ENCODE measurements at regions not wholly inside any gene's neighbourhood (a gene's known extent, or its start where the extent isn't known, plus 50 kb on each side); places are given as distances from the start of the nearest gene placed in this dataset.
"Not testable (repeated sequence)": the region's sequence is repeated elsewhere in the genome, so short reads cannot be mapped to it uniquely, and the experiment has no call there.

DNA sequence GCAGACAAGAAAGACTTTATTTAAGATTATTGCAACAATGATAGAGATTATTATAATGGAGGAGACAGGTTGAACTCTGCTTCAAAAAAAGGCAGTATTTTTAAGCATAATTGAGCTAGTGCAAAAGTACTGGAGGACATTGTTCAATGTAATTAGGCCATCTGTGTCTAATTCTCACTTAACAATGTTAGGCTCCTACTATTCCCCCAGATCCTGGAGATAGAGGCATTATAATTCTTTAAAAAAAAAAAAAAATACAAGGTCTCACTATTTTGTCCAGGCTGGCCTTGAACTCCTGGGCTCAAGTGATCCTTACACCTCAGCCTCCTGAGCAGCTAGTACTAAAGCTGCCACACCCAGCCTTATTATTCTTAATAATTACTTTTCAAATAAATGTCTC lies 193.4 kb upstream of the NUDT12 start:
- no peak overlapping the region for H3K27ac ChIP-seq
- no peaks in the 10 kb centered on the region for H3K36me3 ChIP-seq
- H3K9me3 ChIP-seq = no peaks in the 10 kb centered on the region
- intact Hi-C loops (cut with DNase I; ENCODE audit: low total_unique reads) = no loop called here
- H3K4me1 ChIP-seq = no peaks in the 10 kb centered on the region
- H3K4me3 ChIP-seq = no peak overlapping the region
- TF ChIP-seq, protein P1, sequence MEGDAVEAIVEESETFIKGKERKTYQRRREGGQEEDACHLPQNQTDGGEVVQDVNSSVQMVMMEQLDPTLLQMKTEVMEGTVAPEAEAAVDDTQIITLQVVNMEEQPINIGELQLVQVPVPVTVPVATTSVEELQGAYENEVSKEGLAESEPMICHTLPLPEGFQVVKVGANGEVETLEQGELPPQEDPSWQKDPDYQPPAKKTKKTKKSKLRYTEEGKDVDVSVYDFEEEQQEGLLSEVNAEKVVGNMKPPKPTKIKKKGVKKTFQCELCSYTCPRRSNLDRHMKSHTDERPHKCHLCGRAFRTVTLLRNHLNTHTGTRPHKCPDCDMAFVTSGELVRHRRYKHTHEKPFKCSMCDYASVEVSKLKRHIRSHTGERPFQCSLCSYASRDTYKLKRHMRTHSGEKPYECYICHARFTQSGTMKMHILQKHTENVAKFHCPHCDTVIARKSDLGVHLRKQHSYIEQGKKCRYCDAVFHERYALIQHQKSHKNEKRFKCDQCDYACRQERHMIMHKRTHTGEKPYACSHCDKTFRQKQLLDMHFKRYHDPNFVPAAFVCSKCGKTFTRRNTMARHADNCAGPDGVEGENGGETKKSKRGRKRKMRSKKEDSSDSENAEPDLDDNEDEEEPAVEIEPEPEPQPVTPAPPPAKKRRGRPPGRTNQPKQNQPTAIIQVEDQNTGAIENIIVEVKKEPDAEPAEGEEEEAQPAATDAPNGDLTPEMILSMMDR (IDR thresholded peaks at IDR 0.05) = no peak
- H3K27me3 ChIP-seq = no peaks in the 10 kb centered on the region
- DNase-seq = no peak

DNA sequence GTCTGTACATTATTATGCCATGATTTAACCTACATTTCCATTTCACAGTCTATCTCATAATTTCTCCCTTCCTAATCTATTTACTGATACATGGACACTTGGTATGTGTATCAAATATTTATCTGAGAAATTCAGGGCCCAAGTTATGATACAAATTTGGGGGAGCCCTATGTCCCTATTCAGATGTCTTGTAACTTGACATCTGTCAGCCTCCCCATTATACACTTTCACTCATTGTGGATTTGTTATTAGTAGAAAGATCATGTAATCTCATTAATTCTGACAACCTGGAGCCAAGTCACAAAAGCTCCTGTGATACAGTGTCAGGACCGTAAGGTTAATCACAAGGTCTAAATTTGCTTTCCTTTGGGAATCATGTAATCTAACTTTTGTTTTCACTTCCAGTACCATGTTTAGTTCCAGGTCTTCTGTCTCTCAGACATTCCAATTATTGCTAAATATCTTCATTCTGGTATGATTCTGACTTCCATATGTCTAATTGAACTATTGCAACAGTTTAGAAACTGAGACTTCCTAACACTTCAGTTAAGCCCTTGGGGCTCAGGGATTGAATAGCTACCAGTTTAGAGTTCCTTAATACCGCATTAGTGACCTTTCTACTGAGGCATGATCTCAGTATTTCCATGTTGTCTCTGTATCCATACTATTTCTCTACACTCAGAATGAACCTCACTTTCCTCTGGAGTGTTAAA lies 182.9 kb upstream of the NUDT12 start:
- Histone ChIP-seq H3K27ac (no peak overlapping the region), H3K36me3 (no peaks in the 10 kb centered on the region), H3K9me3 (no peaks in the 10 kb centered on the region), H3K27me3 (no peaks in the 10 kb centered on the region), H3K4me3 (no peak overlapping the region), H3K4me1 (no peaks in the 10 kb centered on the region)
- no peak for DNase-seq
- intact Hi-C loops (cut with DNase I; ENCODE audit: low total_unique reads) = no loop called here
- TF ChIP-seq, protein P1 (IDR thresholded peaks at IDR 0.05) = no peak

DNA sequence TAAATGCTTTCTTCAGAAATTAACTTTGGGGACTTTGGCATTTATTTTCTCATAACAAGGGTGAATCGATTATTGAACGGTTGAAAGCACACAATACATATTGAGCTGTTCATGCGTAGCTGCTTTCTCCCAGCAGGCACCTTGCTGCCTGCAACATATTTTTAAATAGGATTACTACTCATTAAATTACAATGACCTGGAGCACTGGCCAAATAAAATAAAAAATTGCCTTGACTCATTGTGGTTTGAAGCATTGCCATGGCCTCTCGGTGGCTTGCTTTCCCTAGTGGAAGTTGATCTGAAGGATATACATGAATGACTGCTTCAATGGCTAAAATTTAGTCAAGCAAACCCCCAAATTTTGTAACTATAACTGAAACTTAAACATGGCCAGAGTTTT lies 181.6 kb upstream of the NUDT12 start:
- Histone ChIP-seq H3K9me3 (no peaks in the 10 kb centered on the region), H3K27ac (no peak overlapping the region), H3K4me1 (no peaks in the 10 kb centered on the region), H3K27me3 (no peaks in the 10 kb centered on the region), H3K4me3 (no peak overlapping the region), H3K36me3 (no peaks in the 10 kb centered on the region)
- intact Hi-C loops (cut with DNase I; ENCODE audit: low total_unique reads) = no loop called here
- TF ChIP-seq, protein P1 (IDR thresholded peaks at IDR 0.05) = no peak
- no peak for DNase-seq

DNA sequence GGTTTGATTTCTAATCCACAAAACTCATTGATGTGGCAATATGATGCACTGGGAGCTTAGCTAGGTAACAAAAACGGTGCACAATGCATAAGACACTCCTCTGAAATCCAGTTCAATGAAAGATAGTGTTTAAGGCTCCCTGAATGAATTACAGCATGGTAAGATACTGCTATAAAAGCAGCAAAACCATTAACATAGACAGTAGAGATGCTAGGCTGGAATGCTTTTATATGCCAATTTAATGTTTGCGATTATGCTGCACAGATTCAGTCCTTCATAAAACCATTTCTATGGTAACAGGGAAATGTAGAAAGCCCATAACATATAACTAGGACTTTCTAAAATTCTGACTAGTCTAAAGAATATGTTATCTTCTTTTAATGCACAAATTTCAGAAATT lies 180.8 kb upstream of the NUDT12 start:
- Histone ChIP-seq H3K27me3 (no peaks in the 10 kb centered on the region), H3K36me3 (no peaks in the 10 kb centered on the region), H3K4me3 (no peak overlapping the region), H3K27ac (no peak overlapping the region), H3K9me3 (no peaks in the 10 kb centered on the region), H3K4me1 (no peaks in the 10 kb centered on the region)
- intact Hi-C loops (cut with DNase I; ENCODE audit: low total_unique reads) = no loop called here
- TF ChIP-seq, protein P1 (IDR thresholded peaks at IDR 0.05) = no peak
- no peak for DNase-seq

DNA sequence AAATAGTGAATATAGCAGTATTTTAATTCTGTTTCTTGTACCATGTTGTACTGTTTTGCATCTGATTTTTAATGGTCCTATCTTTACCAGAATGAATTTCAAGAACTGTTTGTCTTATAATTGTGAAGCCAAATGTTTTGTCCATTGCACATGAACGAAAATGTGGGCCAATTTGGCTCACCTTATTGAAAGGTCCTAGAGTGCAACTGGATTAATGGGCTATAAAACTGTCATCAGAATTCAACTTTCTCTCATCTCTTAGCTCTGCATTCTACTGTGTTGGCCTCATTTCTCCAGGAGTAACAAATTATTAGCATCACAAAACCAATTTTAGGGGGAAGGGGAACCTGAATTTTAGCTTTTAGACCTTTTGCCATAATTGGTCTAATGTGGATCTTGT lies 179.4 kb upstream of the NUDT12 start:
- DNase-seq = no peak
- H3K36me3 ChIP-seq = no peaks in the 10 kb centered on the region
- no peaks in the 10 kb centered on the region for H3K4me1 ChIP-seq
- no peaks in the 10 kb centered on the region for H3K27me3 ChIP-seq
- no peak overlapping the region for H3K27ac ChIP-seq
- H3K4me3 ChIP-seq = no peak overlapping the region
- TF ChIP-seq, protein P1 (IDR thresholded peaks at IDR 0.05) = no peak
- intact Hi-C loops (cut with DNase I; ENCODE audit: low total_unique reads) = no loop called here
- no peaks in the 10 kb centered on the region for H3K9me3 ChIP-seq

DNA sequence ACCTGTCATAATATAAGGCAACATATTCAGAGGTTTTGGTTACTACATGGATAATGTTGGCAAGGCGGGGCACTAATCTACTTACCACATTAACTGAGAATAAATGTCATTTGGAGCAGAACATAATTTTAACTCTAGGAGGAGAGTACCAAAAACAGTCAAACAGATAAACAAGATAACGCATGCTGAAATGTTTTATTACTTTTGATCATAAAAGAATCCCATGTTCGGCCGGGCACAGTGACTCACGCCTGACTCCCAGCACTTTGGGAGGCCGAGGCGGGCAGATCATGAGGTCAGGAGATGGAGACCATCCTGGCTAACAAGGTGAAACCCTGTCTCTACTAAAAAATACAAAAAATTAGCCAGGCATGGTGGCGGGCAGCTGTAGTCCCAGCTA lies 173.8 kb upstream of the NUDT12 start:
- H3K36me3 ChIP-seq; H3K27ac ChIP-seq; intact Hi-C loops (cut with DNase I; ENCODE audit: low total_unique reads); H3K27me3 ChIP-seq; DNase-seq; H3K4me1 ChIP-seq; H3K4me3 ChIP-seq; H3K9me3 ChIP-seq: not testable (repeated sequence)
